ENCODE measurements at regions not wholly inside any gene's neighbourhood (a gene's known extent, or its start where the extent isn't known, plus 50 kb on each side); places are given as distances from the start of the nearest gene placed in this dataset.

DNA sequence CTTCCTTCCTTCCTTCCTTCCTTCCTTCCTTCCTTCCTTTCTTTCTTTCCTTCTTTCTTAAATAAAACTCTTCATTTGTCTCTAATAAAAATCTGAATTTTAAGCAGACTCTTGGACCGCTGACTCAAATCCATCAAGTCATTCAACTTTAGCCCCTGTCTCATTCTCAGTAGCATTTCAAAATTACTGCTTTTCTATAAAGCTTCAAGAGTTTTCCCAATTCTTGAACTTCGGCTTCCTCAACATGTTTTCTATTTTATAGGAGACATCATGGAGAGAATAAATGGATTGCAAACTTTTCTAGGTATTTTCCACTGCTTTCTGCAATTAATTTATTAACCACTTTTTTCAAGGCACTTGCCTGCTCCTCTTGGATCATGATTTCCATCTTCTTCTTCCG lies 497.1 kb upstream of the GJE1 start:
- intact Hi-C loops (cut with DNase I): no loop called here
- Histone ChIP-seq H3K27ac (no peak overlapping the region), H3K36me3 (no peaks in the 10 kb centered on the region), H3K4me1 (no peaks in the 10 kb centered on the region), H3K27me3 (no peaks in the 10 kb centered on the region), H3K9me3 (no peaks in the 10 kb centered on the region), H3K4me3 (no peak overlapping the region)
- no peak for ATAC-seq
- WGBS, 4 donors: 92 to 99% (median 94%) methylated on average over 3 of the region's 3 CpGs
- no peak for DNase-seq
- TF ChIP-seq, protein P1, sequence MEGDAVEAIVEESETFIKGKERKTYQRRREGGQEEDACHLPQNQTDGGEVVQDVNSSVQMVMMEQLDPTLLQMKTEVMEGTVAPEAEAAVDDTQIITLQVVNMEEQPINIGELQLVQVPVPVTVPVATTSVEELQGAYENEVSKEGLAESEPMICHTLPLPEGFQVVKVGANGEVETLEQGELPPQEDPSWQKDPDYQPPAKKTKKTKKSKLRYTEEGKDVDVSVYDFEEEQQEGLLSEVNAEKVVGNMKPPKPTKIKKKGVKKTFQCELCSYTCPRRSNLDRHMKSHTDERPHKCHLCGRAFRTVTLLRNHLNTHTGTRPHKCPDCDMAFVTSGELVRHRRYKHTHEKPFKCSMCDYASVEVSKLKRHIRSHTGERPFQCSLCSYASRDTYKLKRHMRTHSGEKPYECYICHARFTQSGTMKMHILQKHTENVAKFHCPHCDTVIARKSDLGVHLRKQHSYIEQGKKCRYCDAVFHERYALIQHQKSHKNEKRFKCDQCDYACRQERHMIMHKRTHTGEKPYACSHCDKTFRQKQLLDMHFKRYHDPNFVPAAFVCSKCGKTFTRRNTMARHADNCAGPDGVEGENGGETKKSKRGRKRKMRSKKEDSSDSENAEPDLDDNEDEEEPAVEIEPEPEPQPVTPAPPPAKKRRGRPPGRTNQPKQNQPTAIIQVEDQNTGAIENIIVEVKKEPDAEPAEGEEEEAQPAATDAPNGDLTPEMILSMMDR (IDR thresholded peaks at IDR 0.05): no peak
- no peak for TF ChIP-seq POLR2A (IDR thresholded peaks at IDR 0.05)

GRCh38 chr6:141634269-141634668 lies 498.5 kb upstream of the GJE1 start:
- Histone ChIP-seq H3K9me3 (no peaks in the 10 kb centered on the region), H3K36me3 (no peaks in the 10 kb centered on the region), H3K27ac (no peak overlapping the region), H3K4me1 (no peaks in the 10 kb centered on the region), H3K4me3 (no peak overlapping the region), H3K27me3 (no peaks in the 10 kb centered on the region)
- DNase-seq (no peak), ATAC-seq (no peak)
- intact Hi-C loops (cut with DNase I): no loop called here
- TF ChIP-seq, protein P1 (IDR thresholded peaks at IDR 0.05): no peak
- no peak for TF ChIP-seq POLR2A (IDR thresholded peaks at IDR 0.05)
- 71 to 86% (median 77%) methylated on average over 2 of the region's 2 CpGs for WGBS, 4 donors

- TF ChIP-seq, protein P1 (IDR thresholded peaks at IDR 0.05): no peak
- TF ChIP-seq POLR2A (IDR thresholded peaks at IDR 0.05): no peak
- intact Hi-C loops (cut with DNase I): no loop called here
- no peak overlapping the region for H3K4me3 ChIP-seq
- no peak overlapping the region for H3K27ac ChIP-seq
- H3K27me3 ChIP-seq: no peaks in the 10 kb centered on the region
- peaks cover 0 to 10% (median 0%) of the 10 kb centered on the region in 12 donors for H3K9me3 ChIP-seq
- no peaks in the 10 kb centered on the region for H3K4me1 ChIP-seq
- ATAC-seq (no peak), DNase-seq (no peak)
- H3K36me3 ChIP-seq: no peaks in the 10 kb centered on the region
- 93 to 97% (median 95%) methylated on average over 3 of the region's 3 CpGs for WGBS, 4 donors
Observed at GRCh38 chr6:141624301-141624700, 508.4 kb upstream of the GJE1 start.

DNA sequence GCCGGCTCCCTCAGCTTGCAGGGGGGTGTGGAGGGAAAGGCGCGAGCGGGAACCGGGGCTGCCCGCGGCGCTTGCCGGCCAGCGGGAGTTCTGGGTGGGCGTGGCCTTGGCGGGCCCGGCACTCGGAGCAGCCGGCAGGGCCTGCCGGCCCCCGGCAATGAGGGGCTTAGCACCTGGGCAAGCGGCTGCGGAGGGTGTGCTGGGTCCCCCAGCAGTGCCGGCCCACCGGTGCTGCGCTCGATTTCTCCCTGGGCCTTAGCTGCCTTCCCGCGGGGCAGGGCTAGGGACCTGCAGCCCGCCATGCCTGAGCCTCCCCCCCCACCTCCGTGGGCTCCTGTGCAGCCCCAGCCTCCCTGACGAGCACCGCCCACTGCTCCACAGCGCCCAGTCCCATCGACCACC lies 514.5 kb upstream of the GJE1 start:
- H3K27ac ChIP-seq: no peak overlapping the region
- WGBS, 4 donors: 96 to 98% (median 96%) methylated on average over 9 to 31 of the region's 31 CpGs

More for the DNA sequence above, 514.5 kb upstream of the GJE1 start:
- intact Hi-C loops (cut with DNase I): no loop called here
- no peak for TF ChIP-seq POLR2A (IDR thresholded peaks at IDR 0.05)
- TF ChIP-seq, protein P1 (IDR thresholded peaks at IDR 0.05): no peak
- Histone ChIP-seq H3K36me3 (no peaks in the 10 kb centered on the region), H3K9me3 (peaks cover 0 to 3% (median 0%) of the 10 kb centered on the region in 12 donors), H3K27me3 (no peaks in the 10 kb centered on the region), H3K4me1 (no peaks in the 10 kb centered on the region), H3K4me3 (no peak overlapping the region)
- ATAC-seq (no peak), DNase-seq (no peak)

Measured in heart left ventricle (tissue), 16 donors.